HepG2 (cell line): ENCODE measurements at regions not wholly inside any gene's neighbourhood (a gene's known extent, or its start where the extent isn't known, plus 50 kb on each side); places are given as distances from the start of the nearest gene placed in this dataset.

ENCODE experiments used
- ATAC-seq: fragments of 200-7000 bp; cut with Tn5 transposase; 3 replicates; pipeline ENCODE4 v1.9.1; 2020; ENCODE audit warnings: mild to moderate bottlenecking, moderate library complexity
- BruUV-seq: library from RNA; stranded (reverse); fragments of 400-500 nt; replicated peaks from 2 replicates; lab custom pipeline; 2021; lab: Mats Ljungman, UMichigan
- CTCF ChIA-PET: fragments of 300-600 bp; formaldehyde crosslinking; extraction: SDS; loops from one replicate; lab custom pipeline; 2021; ENCODE audit warnings: low total read pairs, inconsistent platforms, low intra/inter-chr PET ratio; lab: Yijun Ruan, JAX
- POLR2A ChIA-PET: fragments of 350-600 bp; sonication (Branson Sonifier 250); formaldehyde crosslinking; loops from one replicate; lab custom pipeline; 2020; ENCODE audit warnings: antibody characterized with exemption, inconsistent platforms; lab: Yijun Ruan, JAX
- DNase-seq: peaks from one replicate; pipeline ENCODE4 v3.0.0-alpha.2; 2015; ENCODE audit warnings: low spot score
- FAIRE-seq: peaks from 3 replicates; lab custom pipeline; 2011; peaks lifted over from hg19 to GRCh38; lab: Jason Lieb, UNC
- H2AFZ ChIP-seq: one replicate; pipeline ENCODE4 v1.6.1; 2011; ENCODE audit warnings: low read length, inconsistent platforms
- H3K27ac ChIP-seq: fragments of 300-600 bp; 3 replicates; pipeline ENCODE4 v1.8.0; 2011; ENCODE audit warnings: mixed run types, mild to moderate bottlenecking, mixed read lengths, low read length, inconsistent platforms; ENCODE audit not compliant: insufficient read depth; ENCODE audit errors: extremely low read length
- H3K27me3 ChIP-seq, 2 experiments: fragments of 200-600 bp in 1 of 2; 2 replicates in 1 of 2; 3 replicates in 1 of 2; pipeline versions ENCODE4 v1.6.0 to v1.8.0; 2011; ENCODE audit warnings: low read length in 2 of 2, mild to moderate bottlenecking in 2 of 2, moderate library complexity in 2 of 2, inconsistent platforms in 1 of 2; ENCODE audit not compliant: insufficient read depth in 2 of 2, control insufficient read depth in 1 of 2
- H3K36me3 ChIP-seq, 2 experiments: fragments of 200-600 bp in 1 of 2; replicated peaks in 1 of 2; 2 replicates in 1 of 2; 3 replicates in 1 of 2; pipeline versions ENCODE4 v1.5.1 to v1.8.0; 2011; ENCODE audit warnings: low read length in 2 of 2, inconsistent platforms in 1 of 2; ENCODE audit not compliant: insufficient read depth in 2 of 2, control insufficient read depth in 1 of 2
- H3K4me1 ChIP-seq: 2 replicates; pipeline ENCODE4 v1.5.1; 2012; ENCODE audit warnings: low read length, inconsistent platforms; ENCODE audit not compliant: insufficient read depth
- H3K4me2 ChIP-seq: 2 replicates; pipeline ENCODE4 v1.6.0; 2011; ENCODE audit warnings: low read depth, low read length, inconsistent platforms
- H3K4me3 ChIP-seq, 3 experiments: fragments of 200-600 bp in 1 of 3; sonication (generic), shearing (Covaris generic) in 1 of 3; replicated peaks in 1 of 3; 2 replicates each; pipeline ENCODE4 v1.5.1; 2011 to 2016; ENCODE audit warnings: low read length in 3 of 3, inconsistent platforms in 2 of 3, low read depth in 2 of 3, mild to moderate bottlenecking in 2 of 3, control low read depth in 1 of 3, mixed read lengths in 1 of 3; ENCODE audit not compliant: insufficient read depth in 1 of 3
- H3K79me2 ChIP-seq: one replicate; pipeline ENCODE4 v1.6.1; 2011; ENCODE audit warnings: low read length, inconsistent platforms; ENCODE audit not compliant: insufficient read depth
- H3K9ac ChIP-seq: 2 replicates; pipeline ENCODE4 v1.6.0; 2011; ENCODE audit warnings: mild to moderate bottlenecking, low read depth, low read length, inconsistent platforms; ENCODE audit not compliant: insufficient read depth
- H3K9me3 ChIP-seq: 2 replicates; pipeline ENCODE4 v1.5.1; 2012; ENCODE audit warnings: mild to moderate bottlenecking, low read length
- H4K20me1 ChIP-seq: 2 replicates; pipeline ENCODE4 v1.6.0; 2011; ENCODE audit warnings: inconsistent platforms, mild to moderate bottlenecking, low read length, moderate library complexity; ENCODE audit not compliant: insufficient read depth
- ATF7 ChIP-seq, 2 experiments: fragments of 450-650 bp in 1 of 2; sonication (generic) in 1 of 2; formaldehyde crosslinking in 1 of 2; IDR thresholded peaks; 2 replicates each; pipeline versions ENCODE4 v1.4.0 to v1.6.1; 2016 to 2020; ENCODE audit warnings: antibody characterized with exemption in 1 of 2, mild to moderate bottlenecking in 1 of 2, missing genetic modification reagents in 1 of 2
- HOXA9 ChIP-seq: sonication (generic); formaldehyde crosslinking; IDR thresholded peaks from 2 replicates; pipeline ENCODE4 v1.8.1; 2022; ENCODE audit warnings: missing genetic modification reagents, mild to moderate bottlenecking, moderate library complexity, borderline replicate concordance
- NBN ChIP-seq: fragments of 450-650 bp; conservative IDR thresholded peaks from 2 replicates; pipeline ENCODE4 v1.6.1; 2017
- ZBTB38 ChIP-seq: sonication (generic); formaldehyde crosslinking; IDR thresholded peaks from 2 replicates; pipeline ENCODE4 v1.5.1; 2020; ENCODE audit warnings: mild to moderate bottlenecking, missing genetic modification reagents
- ZNF142 ChIP-seq: sonication (generic); formaldehyde crosslinking; IDR thresholded peaks from 2 replicates; pipeline ENCODE4 v1.4.0; 2020; ENCODE audit warnings: missing genetic modification reagents
- WGBS: methylation state at CpG from one replicate; pipeline ENCODE4 v1.1.6; 2017; ENCODE audit warnings: low lambda C conversion rate; 5-methylcytosine and 5-hydroxymethylcytosine counted together
- in situ Hi-C: cut with HindIII; loops from 2 replicates; pipeline ENCODE4 v1.10.0; 2017; ENCODE audit warnings: low pct_unique_long_range_greater_than_20kb; ENCODE audit not compliant: extremely low pct_ligation_motif_present
- intact Hi-C: fragments of 100-400 bp; cut with micrococcal nuclease; formaldehyde crosslinking; loops from one replicate; pipeline ENCODE4 v1.10.0; 2022; ENCODE audit not compliant: unreplicated experiment

- TF ChIP-seq ZNF142 = no peak
- no peak for TF ChIP-seq NBN
- TF ChIP-seq ZBTB38 (CRISPR knock-in tag) = no peak
Measured at GRCh38 chr2:43124687-43125057, 101.7 kb downstream of the ZFP36L2 start (continued).

- TF ChIP-seq ATF7 (IDR thresholded peaks at IDR 0.05) (no peak), ATF7 (CRISPR knock-in tag; IDR thresholded peaks at IDR 0.05) (no peak), HOXA9 (CRISPR knock-in tag) (0 out of 2 replicates have a peak, but pooled peaks have one; percentile 40)
- Histone ChIP-seq H3K4me1 (peaks cover 26% of the 10 kb centered on the region), H3K4me2 (no peak overlapping the region), H3K9me3 (peaks cover 6% of the 10 kb centered on the region), H4K20me1 (no peaks in the 10 kb centered on the region), H3K27ac (no peak overlapping the region), H3K36me3 (no peaks in the 10 kb centered on the region), H3K79me2 (no peaks in the 10 kb centered on the region), H3K27me3 (no peaks in the 10 kb centered on the region), H2AFZ (no peak overlapping the region), H3K4me3 (no peak overlapping the region), H3K9ac (no peak overlapping the region)
- intact Hi-C loops (no loop called here), in situ Hi-C loops (no loop called here)
- no peak for FAIRE-seq
- DNase-seq = no peak
- 87% methylated on average over 9 of the region's 9 CpGs for WGBS
- ChIA-PET POLR2A (no interaction called here), CTCF (no interaction called here)
- no peak for ATAC-seq
- no TSS peak for BruUV-seq
Measured at GRCh38 chr2:43123981-43124686, 102.3 kb downstream of the ZFP36L2 start.
